ENCODE measurements at regions not wholly inside any gene's neighbourhood (a gene's known extent, or its start where the extent isn't known, plus 50 kb on each side); places are given as distances from the start of the nearest gene placed in this dataset.
A peak's percentile ranks its signal among the peaks of the same experiment; 100 is the strongest.
"Not testable (repeated sequence)": the region's sequence is repeated elsewhere in the genome, so short reads cannot be mapped to it uniquely, and the experiment has no call there.

GRCh38 chr5:42074353-42074752 lies 149.3 kb downstream of the FBXO4 start:
- Histone ChIP-seq H3K36me3 (ENCODE audit: control insufficient read depth, insufficient read depth, low read length) (no peaks in the 10 kb centered on the region), H3K27ac (ENCODE audit: insufficient read depth, low read length) (no peak overlapping the region), H3K79me2 (ENCODE audit: control insufficient read depth, insufficient read depth, low read length) (no peaks in the 10 kb centered on the region), H3K9me3 (ENCODE audit: control insufficient read depth, insufficient read depth, low read depth, low read length) (no peaks in the 10 kb centered on the region), H3K9ac (ENCODE audit: insufficient read depth, low read length) (no peak overlapping the region), H3K27me3 (ENCODE audit: control insufficient read depth, insufficient read depth, low read length) (no peaks in the 10 kb centered on the region), H2AFZ (ENCODE audit: low read length) (no peak overlapping the region), H3K4me3 (replicated peaks in 1 of 4; ENCODE audit: control extremely low read depth in 1 of 4, insufficient read depth in 1 of 4, low read depth in 3 of 4, low read length in 4 of 4) (no peak overlapping the region), H3K4me2 (ENCODE audit: extremely low read depth, insufficient read depth, low read length) (no peak overlapping the region), H4K20me1 (ENCODE audit: control insufficient read depth, extremely low read depth, insufficient read depth, low read length) (no peaks in the 10 kb centered on the region), H3K4me1 (ENCODE audit: control insufficient read depth, extremely low read depth, insufficient read depth, low read length) (no peaks in the 10 kb centered on the region)
- peak in 1 of 2 donors; percentile 6 for DNase-seq (ENCODE audit: low read depth in 2 of 2)
- no peak for TF ChIP-seq CTCF (conservative IDR thresholded peaks at IDR 0.05 in 1 of 2, IDR thresholded peaks at IDR 0.05 in 1 of 2; ENCODE audit: low read depth in 1 of 2, low read length in 2 of 2)
- TF ChIP-seq EZH2 (IDR thresholded peaks at IDR 0.05; ENCODE audit: low read length, missing control alignments) = no peak

GRCh38 chr5:42089705-42090104 lies 164.6 kb downstream of the FBXO4 start:
- Histone ChIP-seq H3K4me2 (ENCODE audit: extremely low read depth, insufficient read depth, low read length) (no peak overlapping the region), H3K4me3 (replicated peaks in 1 of 4; ENCODE audit: control extremely low read depth in 1 of 4, insufficient read depth in 1 of 4, low read depth in 3 of 4, low read length in 4 of 4) (no peak overlapping the region), H3K79me2 (ENCODE audit: control insufficient read depth, insufficient read depth, low read length) (no peaks in the 10 kb centered on the region), H3K36me3 (ENCODE audit: control insufficient read depth, insufficient read depth, low read length) (no peaks in the 10 kb centered on the region), H3K27ac (ENCODE audit: insufficient read depth, low read length) (no peak overlapping the region), H2AFZ (ENCODE audit: low read length) (no peak overlapping the region), H3K9me3 (ENCODE audit: control insufficient read depth, insufficient read depth, low read depth, low read length) (no peaks in the 10 kb centered on the region), H3K27me3 (ENCODE audit: control insufficient read depth, insufficient read depth, low read length) (no peaks in the 10 kb centered on the region), H4K20me1 (ENCODE audit: control insufficient read depth, extremely low read depth, insufficient read depth, low read length) (no peaks in the 10 kb centered on the region), H3K9ac (ENCODE audit: insufficient read depth, low read length) (no peak overlapping the region), H3K4me1 (ENCODE audit: control insufficient read depth, extremely low read depth, insufficient read depth, low read length) (no peaks in the 10 kb centered on the region)
- TF ChIP-seq EZH2 (IDR thresholded peaks at IDR 0.05; ENCODE audit: low read length, missing control alignments) (no peak), CTCF (conservative IDR thresholded peaks at IDR 0.05 in 1 of 2, IDR thresholded peaks at IDR 0.05 in 1 of 2; ENCODE audit: low read depth in 1 of 2, low read length in 2 of 2) (no peak)
- DNase-seq (ENCODE audit: low read depth in 2 of 2) = no peak

- H3K4me3 ChIP-seq (replicated peaks in 1 of 4; ENCODE audit: control extremely low read depth in 1 of 4, insufficient read depth in 1 of 4, low read depth in 3 of 4, low read length in 4 of 4) = no peak overlapping the region
- H3K27me3 ChIP-seq (ENCODE audit: control insufficient read depth, insufficient read depth, low read length) = no peaks in the 10 kb centered on the region
- H3K9me3 ChIP-seq (ENCODE audit: control insufficient read depth, insufficient read depth, low read depth, low read length) = no peaks in the 10 kb centered on the region
- H4K20me1 ChIP-seq (ENCODE audit: control insufficient read depth, extremely low read depth, insufficient read depth, low read length) = no peaks in the 10 kb centered on the region
- no peak overlapping the region for H3K4me2 ChIP-seq (ENCODE audit: extremely low read depth, insufficient read depth, low read length)
- no peak overlapping the region for H3K27ac ChIP-seq (ENCODE audit: insufficient read depth, low read length)
- TF ChIP-seq EZH2 (IDR thresholded peaks at IDR 0.05; ENCODE audit: low read length, missing control alignments) (no peak), CTCF (conservative IDR thresholded peaks at IDR 0.05 in 1 of 2, IDR thresholded peaks at IDR 0.05 in 1 of 2; ENCODE audit: low read depth in 1 of 2, low read length in 2 of 2) (no peak)
- no peaks in the 10 kb centered on the region for H3K79me2 ChIP-seq (ENCODE audit: control insufficient read depth, insufficient read depth, low read length)
- no peak for DNase-seq (ENCODE audit: low read depth in 2 of 2)
- H3K4me1 ChIP-seq (ENCODE audit: control insufficient read depth, extremely low read depth, insufficient read depth, low read length) = no peaks in the 10 kb centered on the region
- no peaks in the 10 kb centered on the region for H3K36me3 ChIP-seq (ENCODE audit: control insufficient read depth, insufficient read depth, low read length)
- no peak overlapping the region for H2AFZ ChIP-seq (ENCODE audit: low read length)
- H3K9ac ChIP-seq (ENCODE audit: insufficient read depth, low read length) = no peak overlapping the region
Measured at GRCh38 chr5:42090162-42090561, 165.1 kb downstream of the FBXO4 start.

GRCh38 chr5:42099846-42100245 lies 174.8 kb downstream of the FBXO4 start:
- not testable (repeated sequence) for H3K27ac ChIP-seq (ENCODE audit: insufficient read depth, low read length); H3K36me3 ChIP-seq (ENCODE audit: control insufficient read depth, insufficient read depth, low read length); DNase-seq (ENCODE audit: low read depth in 2 of 2); H3K4me3 ChIP-seq (replicated peaks in 1 of 4; ENCODE audit: control extremely low read depth in 1 of 4, insufficient read depth in 1 of 4, low read depth in 3 of 4, low read length in 4 of 4); H3K4me1 ChIP-seq (ENCODE audit: control insufficient read depth, extremely low read depth, insufficient read depth, low read length); H4K20me1 ChIP-seq (ENCODE audit: control insufficient read depth, extremely low read depth, insufficient read depth, low read length); H3K9ac ChIP-seq (ENCODE audit: insufficient read depth, low read length); H3K79me2 ChIP-seq (ENCODE audit: control insufficient read depth, insufficient read depth, low read length); H3K27me3 ChIP-seq (ENCODE audit: control insufficient read depth, insufficient read depth, low read length); H3K9me3 ChIP-seq (ENCODE audit: control insufficient read depth, insufficient read depth, low read depth, low read length); H3K4me2 ChIP-seq (ENCODE audit: extremely low read depth, insufficient read depth, low read length); H2AFZ ChIP-seq (ENCODE audit: low read length)

All from fibroblast of lung (primary cell).